GM18867 (cell line): ENCODE measurements at regions not wholly inside any gene's neighbourhood (a gene's known extent, or its start where the extent isn't known, plus 50 kb on each side); places are given as distances from the start of the nearest gene placed in this dataset.

ENCODE experiments used
- ATAC-seq: cut with Tn5 transposase; IDR thresholded peaks from one replicate; pipeline ENCODE4 v1.9.1; 2021; ENCODE audit warnings: mild to moderate bottlenecking, moderate library complexity; ENCODE audit not compliant: unreplicated experiment

DNA sequence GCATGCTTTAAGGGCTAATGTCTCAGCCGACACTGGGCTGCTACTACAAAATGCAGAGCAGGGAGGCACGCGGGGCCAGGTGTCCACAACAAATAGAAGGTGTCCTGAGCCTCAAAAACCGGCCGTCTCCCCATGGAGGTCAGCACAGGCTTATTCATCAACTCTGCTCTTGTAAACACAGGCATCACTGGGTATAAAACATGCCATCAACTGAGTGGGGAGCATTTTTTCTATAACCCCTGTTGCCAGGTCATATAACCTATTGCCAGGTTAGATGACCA lies 271.6 kb downstream of the AUH start:
- no peak for ATAC-seq

DNA sequence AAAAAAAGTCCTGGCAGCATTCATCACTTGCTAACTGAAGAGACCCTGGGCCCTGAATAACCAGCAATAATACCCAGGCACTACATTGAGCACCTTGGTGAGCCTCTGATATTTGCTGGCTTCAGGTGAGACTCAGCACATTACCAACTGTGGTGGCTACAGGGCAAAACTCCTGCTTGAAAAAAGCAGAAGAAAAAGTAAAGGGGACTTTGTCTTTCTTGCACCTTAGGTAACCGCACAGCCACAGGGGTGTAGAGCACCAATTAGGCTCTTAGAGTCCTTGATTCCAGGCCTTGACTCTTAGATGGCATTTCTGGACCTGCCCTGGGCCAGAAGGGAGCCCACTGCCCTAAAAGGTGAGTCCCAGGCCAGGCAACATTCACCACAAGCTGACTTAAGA lies 269.5 kb downstream of the AUH start:
- no peak for ATAC-seq

DNA sequence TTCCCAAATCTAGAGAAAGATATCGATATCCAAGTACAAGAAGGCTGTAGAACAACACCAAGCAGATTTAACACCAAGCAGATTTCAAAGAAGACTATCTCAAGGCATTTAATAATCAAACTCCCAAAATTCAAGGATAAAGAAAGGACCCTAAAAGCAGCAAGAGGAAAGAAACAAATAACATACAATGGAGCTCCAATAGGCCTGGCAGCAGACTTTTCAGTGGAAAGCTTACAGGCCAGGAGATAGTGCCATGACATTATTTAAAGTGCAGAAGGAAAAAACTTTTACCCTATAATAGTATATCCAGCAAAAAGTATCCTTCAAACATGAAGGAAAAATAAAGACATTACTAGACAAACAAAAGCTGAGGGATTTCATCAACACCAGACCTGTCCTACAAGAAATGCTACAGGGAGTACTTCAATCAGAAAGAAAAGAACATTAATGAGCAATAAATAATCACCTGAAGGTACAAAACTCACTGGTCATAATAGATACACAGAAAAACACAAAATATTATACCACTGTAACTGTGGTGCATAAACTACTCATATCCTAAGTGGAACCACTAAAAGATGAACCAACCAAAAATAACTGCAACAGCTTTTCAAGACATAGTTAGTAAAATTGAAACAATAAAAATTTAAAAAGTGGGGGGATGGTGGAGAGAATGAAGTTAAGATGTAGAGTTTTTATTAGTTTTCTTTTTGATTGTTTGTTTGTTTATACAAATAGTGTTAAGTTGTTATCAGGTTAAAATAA lies 267.2 kb downstream of the AUH start:
- ATAC-seq = no peak

- no peak for ATAC-seq
Observed at GRCh38 chr9:91098203-91098850, 263.4 kb downstream of the AUH start.

DNA sequence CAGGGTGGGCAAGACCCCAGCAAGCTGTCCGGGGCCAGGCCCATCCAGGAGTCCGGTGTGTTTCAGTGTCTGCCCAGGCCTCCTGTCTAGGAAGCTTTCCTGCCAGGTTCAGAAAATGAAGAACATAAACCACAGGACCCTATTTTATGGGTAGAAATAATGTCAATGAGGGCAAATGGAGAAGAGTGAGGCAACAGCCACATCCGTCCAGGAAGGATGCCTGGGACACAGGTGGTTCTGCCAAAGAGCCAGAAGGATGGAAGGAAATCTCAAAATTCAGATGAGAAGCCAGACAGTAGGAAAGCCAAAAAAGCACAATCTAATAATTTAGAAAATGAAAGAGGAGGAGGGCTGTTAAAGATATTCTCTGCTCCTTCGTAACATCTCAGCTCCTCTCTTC lies 262.3 kb downstream of the AUH start:
- no peak for ATAC-seq

DNA sequence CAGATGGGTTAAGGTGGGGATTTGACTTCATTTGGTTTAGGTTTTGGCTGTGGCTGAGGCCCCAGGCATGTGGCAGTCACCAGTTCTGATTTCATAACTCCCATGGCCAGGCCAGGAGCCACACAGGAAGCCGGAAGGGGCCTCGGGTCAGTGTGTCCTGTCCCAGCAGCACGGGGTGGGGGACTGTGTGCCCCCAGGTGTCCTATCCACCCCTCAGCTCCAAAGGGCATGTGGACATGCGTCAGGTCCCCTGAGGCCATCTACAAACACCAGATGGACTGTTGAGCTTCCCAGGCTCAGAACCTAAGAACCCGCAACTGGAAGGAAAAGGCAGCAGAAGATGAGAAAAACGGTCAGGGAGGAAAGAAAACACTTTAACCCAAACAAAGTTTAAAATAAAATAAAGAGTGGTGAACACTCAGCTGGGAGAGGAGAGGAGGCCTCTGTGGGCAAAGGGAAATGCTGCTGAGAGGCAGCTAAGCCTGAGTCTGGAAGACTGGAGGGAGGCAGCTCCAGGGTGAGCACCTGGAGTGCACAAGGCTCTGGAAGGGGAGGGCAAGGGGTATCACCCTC lies 260.8 kb downstream of the AUH start:
- no peak for ATAC-seq

- ATAC-seq = no peak
Observed at GRCh38 chr9:91101611-91102168, 260.0 kb downstream of the AUH start.

- no peak for ATAC-seq
Observed at GRCh38 chr9:91102269-91102668, 259.4 kb downstream of the AUH start.

- no peak for ATAC-seq
Observed at GRCh38 chr9:91103931-91104330, 257.8 kb downstream of the AUH start.

DNA sequence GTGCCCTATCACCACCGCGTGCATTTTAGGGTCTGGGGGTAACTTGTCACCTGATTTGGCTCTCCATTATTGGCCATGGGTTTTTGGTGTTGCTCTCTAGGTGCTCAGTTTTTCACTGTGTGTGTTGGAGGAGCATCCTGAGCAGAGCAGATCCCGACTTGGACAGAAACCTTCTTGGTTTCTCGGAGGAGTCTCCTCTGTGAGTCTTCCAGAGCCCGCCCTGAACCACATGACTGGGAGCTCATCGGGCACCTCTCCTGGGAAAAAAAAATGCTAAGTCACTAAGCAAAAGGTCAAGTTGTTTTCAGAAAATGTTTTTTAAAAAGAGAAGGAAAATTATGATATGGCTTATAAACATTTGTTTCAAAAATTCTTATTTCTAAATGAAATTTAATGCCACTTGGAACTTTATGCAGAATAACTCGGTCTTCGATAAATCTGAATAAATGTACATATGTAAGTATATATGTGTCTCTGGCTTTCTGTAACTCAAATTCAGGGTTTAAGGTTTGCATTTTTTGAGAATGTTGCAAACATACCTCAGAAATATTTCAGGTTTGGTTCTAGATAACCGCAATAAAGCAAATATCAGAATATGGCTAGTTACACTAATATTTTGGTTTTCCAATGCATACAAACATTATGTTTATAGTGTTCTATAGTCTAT lies 255.2 kb downstream of the AUH start:
- ATAC-seq = no peak

- no peak for ATAC-seq
Observed at GRCh38 chr9:91111226-91111625, 250.5 kb downstream of the AUH start.

DNA sequence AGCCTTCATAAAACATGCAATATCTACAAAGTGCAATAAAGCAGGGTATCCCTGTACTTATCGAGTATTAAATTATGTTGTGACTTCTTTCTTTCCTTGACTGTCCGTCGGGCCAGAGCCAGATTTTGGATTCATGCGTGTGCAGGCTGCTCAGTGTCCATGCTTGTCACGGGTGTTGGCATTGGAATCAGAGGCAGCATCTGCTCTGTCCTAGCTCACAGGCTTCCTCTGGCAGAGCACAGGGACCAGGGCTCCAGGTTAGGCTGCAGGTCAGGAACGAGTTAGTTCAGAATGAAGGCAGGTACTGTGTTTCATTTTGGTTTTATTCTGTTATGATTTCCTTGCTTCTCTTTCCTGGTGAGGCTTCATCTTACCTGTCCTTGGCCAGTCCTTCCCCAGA lies 249.8 kb downstream of the AUH start:
- no peak for ATAC-seq

- no peak for ATAC-seq
Observed at GRCh38 chr9:91113016-91113415, 248.7 kb downstream of the AUH start.

DNA sequence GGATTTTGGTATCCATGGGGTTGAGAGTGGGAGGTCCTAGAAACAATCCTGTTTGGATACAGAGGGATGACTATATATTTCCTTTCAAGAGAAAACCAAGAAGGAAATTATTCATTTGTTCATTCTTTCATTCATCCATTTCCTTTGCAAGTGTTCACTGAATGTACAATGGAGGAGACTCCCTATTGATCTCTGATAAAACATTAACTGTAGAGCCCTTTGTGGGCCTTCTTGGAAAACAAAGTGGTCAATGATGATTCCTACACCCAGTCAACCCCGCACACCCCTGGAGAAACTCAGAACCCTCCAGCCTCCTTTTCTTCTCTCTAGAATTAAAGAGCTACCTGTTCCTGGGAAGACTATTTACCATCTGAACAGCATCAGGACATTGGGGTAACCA lies 247.3 kb downstream of the AUH start:
- ATAC-seq = no peak

GRCh38 chr9:91116211-91116610 lies 245.5 kb downstream of the AUH start:
- no peak for ATAC-seq

- no peak for ATAC-seq
Observed at GRCh38 chr9:91116711-91117110, 245.0 kb downstream of the AUH start.

DNA sequence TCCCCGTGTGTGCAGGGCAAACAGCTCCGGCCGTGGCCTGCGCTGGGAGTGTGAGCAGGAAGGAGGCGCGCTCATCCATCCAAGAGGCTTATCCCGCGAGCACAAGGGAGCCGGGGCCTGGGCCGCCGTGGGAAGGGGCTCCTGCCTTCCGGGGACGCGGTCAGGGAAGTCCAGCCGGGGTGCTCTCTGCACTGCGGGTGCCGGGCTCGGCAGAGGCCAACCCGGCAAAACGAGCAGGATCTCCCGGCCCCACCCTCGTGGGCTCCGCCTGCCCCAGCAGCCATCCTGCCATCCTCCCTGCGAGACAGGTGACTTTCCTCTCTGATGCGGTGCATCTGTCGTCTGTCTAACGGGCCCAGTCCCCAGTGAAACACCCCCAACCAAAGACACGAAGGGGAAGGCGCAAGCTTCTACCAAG lies 244.2 kb downstream of the AUH start:
- ATAC-seq = no peak

DNA sequence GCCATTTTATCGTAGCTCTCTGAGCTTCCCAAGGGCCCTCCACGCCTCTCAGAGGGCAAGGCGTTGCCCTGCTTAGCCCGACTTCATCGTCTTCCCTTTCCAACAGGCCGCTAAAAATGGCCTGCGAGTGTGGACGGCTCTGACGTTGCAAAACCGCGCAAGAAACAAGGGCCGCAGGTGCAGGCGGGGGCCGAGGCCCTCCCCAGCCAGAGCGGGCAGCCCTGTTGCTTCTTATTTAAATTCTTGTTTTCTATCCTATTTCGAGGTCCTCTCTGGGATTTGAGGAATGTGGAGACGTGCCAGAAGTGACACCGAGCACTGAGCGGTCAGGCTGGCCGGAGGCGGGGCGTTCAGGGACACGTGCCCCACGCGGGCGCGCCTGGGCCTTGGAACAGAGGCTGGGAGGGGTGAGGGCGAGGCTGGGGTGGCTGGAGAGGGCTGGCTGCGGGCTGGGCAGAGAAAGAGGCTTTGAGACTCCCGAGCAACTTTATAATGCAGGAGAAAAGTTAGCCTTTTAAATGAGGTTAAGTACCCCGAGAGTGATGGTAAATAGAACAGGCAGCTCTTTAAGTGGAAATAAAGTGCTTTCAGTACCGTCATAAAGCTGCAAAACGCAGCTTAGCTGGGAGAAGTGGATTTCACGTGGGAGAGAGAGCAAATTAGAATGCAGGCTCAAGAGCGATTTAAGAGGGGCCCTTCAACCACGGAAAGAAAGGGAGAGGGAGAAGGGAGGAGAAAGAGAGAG lies 243.6 kb downstream of the AUH start:
- no peak for ATAC-seq

DNA sequence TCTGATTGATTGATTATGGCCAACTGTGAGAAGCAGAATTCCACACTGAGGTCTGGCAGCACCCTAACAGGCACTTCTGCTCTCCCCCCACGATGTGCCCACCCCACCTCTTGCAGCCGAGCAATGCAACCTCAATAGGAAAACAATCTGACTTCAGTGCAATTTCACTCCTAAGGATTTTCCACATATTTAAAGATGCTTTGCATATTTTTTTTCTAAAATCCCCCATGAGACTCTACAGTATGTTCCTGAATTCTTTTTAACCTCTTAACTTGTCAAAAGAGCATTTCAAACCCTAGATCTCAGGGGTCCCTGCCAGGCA lies 243.1 kb downstream of the AUH start:
- ATAC-seq = no peak

GRCh38 chr9:91119142-91119541 lies 242.6 kb downstream of the AUH start:
- no peak for ATAC-seq

- ATAC-seq = no peak
Observed at GRCh38 chr9:91119679-91120078, 242.0 kb downstream of the AUH start.
